ENCODE measurements at regions not wholly inside any gene's neighbourhood (a gene's known extent, or its start where the extent isn't known, plus 50 kb on each side); places are given as distances from the start of the nearest gene placed in this dataset.

GRCh38 chr11:130588471-130588870 is 140.0 kb downstream of the ADAMTS15 start:
- DNase-seq = no peak

DNA sequence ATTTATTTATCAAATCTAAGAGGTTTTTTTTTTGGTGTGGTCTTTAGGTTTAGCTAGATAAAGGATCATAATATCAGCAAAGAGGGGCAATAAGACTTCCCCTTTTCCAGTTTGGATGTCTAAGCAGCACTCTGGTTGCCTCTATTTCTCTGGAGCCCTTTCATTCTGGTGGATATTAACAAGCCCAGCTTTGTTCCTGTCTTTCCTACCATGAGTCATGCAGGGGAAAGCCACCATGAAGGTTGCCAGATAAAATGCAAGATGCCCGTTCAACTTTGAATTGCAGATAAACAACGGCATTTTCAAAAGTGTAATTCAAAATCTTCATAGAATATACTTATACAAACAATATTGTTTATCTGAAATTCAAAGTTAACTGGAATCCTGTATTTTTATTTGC is 143.6 kb downstream of the ADAMTS15 start:
- DNase-seq = no peak

GRCh38 chr11:130593064-130593463 is 144.6 kb downstream of the ADAMTS15 start:
- DNase-seq = no peak

DNA sequence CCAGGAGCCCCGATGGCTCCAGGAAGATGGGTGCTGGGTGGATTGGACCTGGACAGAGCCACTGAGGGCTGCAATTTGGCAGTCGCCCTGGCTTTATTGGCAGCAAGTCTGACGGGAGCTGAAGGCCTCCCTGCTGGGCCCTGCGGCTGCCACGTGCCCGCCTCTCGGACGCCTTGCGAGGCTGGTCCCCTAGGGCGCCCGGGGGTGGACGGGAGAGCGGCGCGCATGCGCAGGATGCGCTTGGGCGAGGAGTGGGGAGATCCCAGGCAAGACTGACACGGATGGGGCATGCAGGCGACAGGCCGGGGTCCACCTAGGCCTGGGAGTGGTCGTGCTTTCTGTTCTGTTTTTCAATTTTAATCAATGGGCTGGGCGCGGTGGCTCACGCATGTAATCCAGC is 150.0 kb downstream of the ADAMTS15 start:
- no peak for DNase-seq

DNA sequence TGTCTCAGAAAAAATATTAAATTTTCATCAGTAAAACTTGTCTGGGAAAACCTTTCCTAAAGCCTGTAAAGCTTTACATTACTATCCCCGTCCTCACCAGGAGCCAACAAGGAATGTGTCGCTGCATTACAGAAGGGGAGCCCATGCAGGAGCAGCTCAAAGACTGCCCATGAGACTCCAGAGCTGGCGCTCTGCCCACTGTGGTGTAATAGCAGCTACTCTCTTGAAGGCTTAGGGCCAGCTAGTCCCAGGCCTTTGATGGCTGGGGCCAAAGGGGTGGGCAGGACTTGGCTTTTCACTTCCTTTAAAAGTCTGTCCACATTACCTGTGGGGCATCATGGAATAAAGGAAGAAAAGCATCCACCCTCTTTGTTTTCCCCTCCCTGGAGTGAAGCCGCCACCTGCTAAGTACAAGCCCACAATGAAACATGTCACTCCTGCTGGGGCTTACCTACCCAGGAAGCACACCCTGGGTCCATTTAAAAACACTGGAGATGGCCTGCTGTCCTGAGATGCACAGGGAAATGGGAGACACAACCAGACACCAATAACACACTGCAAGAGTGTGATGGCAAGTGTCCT is 150.7 kb downstream of the ADAMTS15 start:
- DNase-seq = no peak

DNA sequence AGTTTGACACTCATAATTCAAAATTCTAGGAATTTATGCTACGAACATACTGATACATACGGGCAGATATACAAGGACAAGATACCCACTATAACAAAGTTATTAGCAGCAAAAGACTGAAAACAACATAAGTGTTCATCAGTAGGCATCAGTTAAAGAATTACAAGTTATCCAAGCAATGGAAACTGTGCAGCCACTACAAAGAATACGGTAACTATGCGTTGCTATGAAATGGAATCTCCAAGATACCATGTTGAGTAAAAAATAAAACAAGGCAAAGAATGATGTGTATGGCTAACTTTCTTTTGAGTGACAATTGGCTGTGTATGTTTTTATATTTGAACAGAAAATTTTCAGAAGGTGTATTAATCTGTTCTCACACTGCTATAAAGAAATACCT is 151.7 kb downstream of the ADAMTS15 start:
- DNase-seq = no peak

DNA sequence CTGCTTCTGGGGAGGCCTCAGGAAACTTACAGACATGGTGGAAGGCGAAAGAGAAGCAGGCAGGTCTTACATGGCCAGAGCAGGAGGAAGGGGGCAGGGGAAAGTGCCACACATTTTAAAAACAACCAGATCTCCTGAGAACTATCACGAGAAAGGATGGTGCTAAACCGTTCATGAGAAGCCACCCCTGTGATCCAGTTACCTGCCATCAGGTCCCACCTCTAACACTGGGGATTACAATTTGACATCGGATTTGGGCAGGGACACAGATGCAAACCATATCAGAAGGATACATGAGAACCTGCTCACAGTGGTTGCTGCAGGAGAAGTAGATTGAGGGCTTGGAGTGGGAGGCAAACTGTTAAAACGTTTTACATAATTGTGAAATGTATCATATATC is 152.2 kb downstream of the ADAMTS15 start:
- no peak for DNase-seq

DNA sequence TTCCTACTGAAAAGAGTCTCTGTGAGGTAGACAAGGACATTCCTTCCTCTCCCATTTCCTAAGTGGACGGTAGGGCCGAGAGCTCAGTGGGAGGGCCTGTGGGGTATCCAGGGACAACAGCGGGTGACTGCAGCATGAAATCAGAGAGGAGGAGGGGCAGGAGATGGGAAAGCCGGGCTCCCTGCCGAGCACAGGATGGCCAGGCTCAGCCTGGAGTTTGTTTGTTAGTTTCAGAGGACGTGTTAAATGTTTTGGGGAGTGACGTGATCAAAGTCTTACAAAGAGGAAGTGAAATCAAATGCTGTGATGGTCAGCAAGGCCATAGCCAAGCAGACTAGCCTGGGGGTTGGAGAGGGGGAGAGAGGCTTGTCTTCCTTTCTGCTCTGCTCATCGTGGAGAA is 152.7 kb downstream of the ADAMTS15 start:
- no peak for DNase-seq

- no peak for DNase-seq
These were observed 153.5 kb downstream of the ADAMTS15 start for GRCh38 chr11:130601764-130602460.

DNA sequence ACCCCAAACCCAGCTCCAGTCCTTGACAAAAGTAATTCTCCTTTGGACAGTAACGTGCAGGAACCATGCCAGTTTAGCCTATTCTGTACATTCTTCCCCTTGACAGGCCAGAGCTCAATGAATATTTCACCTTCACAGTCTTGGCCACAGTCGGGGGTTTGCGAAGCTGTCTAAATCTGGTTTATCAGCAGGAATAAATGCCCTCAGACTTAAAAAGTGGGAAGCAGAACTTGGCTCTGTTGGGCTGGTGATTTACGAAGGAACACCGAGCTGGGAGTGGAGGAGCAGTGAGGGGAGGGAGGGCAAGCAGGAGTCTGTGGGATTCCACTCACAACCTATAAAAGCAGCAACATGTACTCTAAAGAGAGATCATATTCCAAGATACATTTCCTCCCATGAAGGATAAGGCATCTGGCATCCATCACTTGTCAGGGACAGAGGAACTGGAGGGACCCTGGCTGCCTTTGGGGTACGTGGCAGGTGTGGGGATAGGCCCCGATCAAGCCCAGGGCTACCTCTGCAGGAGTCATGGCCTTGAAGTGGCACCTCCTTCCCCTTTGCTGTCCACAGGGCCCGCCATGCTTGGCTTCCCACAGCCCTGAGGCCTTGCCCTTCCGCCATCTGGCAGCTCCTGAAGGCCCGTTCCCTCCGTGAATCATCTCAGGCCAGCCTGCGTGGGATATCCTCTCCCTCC is 154.3 kb downstream of the ADAMTS15 start:
- DNase-seq = no peak

- no peak for DNase-seq
These were observed 155.0 kb downstream of the ADAMTS15 start for GRCh38 chr11:130603335-130603906.

DNA sequence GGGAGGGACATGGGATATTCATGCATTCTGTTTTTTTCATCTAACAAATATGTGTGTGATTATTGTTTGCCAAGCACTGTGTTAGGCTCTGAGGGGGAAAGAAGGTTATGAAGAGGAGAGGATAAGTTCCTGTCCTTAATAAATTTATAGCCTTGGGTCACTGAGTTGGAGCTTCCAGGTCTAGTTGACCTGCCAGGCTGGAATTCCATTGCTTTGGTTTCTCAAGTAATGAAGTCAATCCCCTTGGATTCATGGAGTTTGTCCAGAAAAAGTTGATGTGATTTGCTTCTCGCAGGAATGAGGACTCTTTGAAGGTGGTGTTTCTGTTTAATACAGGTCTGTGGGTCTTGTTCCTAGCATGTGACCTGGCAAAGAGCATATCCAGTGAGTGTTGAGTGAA is 156.2 kb downstream of the ADAMTS15 start:
- DNase-seq = no peak

DNA sequence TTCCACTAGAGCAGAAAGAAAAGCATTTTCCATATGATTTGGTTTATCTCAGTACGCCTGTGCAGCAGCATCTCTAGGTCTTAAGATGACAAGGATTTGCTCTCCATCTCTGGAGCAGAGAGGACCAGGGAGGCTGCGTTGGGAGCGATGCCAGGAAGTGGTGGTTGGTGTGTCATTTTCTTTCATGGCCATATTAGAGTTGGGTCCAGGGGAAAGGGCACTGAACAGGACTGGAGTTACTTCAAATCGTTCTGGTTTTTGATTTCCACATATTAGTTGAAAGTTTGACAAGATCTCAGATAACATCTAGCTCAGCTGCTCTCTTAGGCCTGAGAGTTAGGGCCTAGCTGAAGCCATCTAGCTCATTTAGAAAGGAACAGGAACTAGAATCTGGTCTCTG is 157.7 kb downstream of the ADAMTS15 start:
- no peak for DNase-seq

- no peak for DNase-seq
These were observed 158.5 kb downstream of the ADAMTS15 start for GRCh38 chr11:130606781-130607511.

DNA sequence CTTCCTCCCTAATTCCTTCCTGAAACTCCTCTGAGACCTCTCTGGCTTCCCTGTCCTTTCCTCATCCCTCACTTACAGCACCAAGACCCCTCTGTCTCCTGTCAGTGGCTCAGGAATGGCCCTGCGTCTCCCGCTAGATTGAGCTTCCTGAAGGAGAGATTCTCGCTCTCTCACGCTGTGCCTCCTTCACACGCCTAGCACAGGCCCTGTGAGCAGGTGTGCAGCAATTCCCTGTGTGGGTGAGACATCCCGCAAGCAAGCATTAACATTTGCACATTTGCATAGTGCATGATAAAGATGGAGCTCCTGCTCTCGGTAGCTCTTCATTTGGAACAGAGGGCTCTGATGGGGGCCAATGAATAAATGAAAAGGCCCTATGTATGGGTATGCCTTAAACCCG is 159.8 kb downstream of the ADAMTS15 start:
- DNase-seq = no peak

GRCh38 chr11:130609121-130610035 is 160.9 kb downstream of the ADAMTS15 start:
- DNase-seq = no peak

DNA sequence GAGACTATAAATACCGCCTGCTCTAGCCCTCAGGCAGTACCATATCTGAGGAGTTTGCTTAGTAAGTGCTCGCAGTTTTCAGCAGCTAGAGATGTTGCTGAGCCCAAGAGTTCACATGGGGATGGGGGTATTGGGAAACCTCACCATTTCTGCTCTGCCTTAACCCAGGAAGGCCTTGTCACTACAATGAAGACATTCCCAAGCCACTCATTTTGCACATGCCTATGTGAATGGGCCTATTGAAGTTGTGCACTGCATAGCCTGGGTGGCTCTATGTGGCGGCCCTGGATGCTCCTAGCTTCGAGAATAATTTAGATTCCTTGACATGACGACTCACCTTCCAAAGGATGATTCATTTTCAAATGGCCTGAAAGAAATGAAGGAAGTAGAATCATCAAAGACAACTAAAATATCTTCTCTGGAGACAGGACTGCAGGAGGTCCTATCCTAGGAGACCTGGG is 163.4 kb downstream of the ADAMTS15 start:
- DNase-seq = no peak

DNA sequence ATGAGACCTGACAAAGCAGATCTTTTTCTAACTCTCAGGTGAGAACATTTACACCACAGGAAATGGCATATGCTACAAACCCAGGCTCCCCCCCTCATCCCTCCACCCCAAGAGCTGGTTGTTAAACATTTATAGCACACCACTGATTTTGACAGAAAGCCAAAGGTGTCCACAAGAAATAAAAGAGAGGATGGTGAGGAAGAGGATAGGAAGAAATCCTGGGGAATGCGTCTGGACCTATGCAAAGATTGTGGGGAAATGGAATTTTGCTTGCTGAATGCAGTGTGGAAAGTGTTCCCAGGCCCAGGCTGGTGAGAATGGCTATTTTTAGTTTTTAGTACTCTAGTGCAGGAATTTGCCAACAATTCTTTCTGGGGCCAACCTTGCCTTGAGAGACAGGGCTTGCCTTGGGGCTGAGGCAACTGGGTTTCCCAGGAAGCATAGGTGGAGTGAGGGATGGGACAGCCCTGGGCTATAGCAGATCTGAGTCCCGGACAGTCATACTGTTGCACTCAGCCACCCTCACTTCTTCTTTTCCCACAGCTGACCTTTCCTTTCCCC is 163.9 kb downstream of the ADAMTS15 start:
- DNase-seq = no peak

- no peak for DNase-seq
These were observed 165.0 kb downstream of the ADAMTS15 start for GRCh38 chr11:130613396-130613795.

GRCh38 chr11:130614591-130614990 is 166.1 kb downstream of the ADAMTS15 start:
- no peak for DNase-seq

GRCh38 chr11:130615561-130615960 is 167.1 kb downstream of the ADAMTS15 start:
- no peak for DNase-seq

- peak; percentile 39 for DNase-seq
These were observed 168.1 kb downstream of the ADAMTS15 start for GRCh38 chr11:130616573-130616972.
